GM06990 (cell line): ENCODE measurements at regions not wholly inside any gene's neighbourhood (a gene's known extent, or its start where the extent isn't known, plus 50 kb on each side); places are given as distances from the start of the nearest gene placed in this dataset.

Experiments used
- DNase-seq: peaks from one replicate; pipeline ENCODE4 v3.0.0-alpha.2; 2011; ENCODE audit not compliant: insufficient read length; ENCODE audit errors: extremely low read depth
- H3K27me3 ChIP-seq: replicated peaks from 2 replicates; pipeline ENCODE4 v1.6.0; 2011; ENCODE audit warnings: low read length; ENCODE audit not compliant: control insufficient read depth, insufficient read depth
- H3K36me3 ChIP-seq: 2 replicates; pipeline ENCODE4 v1.5.1; 2011; ENCODE audit warnings: low read length; ENCODE audit not compliant: control insufficient read depth, insufficient read depth
- H3K4me3 ChIP-seq: replicated peaks from 2 replicates; pipeline ENCODE4 v1.5.1; 2011; ENCODE audit warnings: low read depth, mild to moderate bottlenecking, control low read depth, low read length
- CTCF ChIP-seq: IDR thresholded peaks from 2 replicates; pipeline ENCODE4 v1.5.1; 2011; ENCODE audit warnings: low read length, control low read depth, mild to moderate bottlenecking, inconsistent platforms; ENCODE audit not compliant: insufficient read depth, poor library complexity, severe bottlenecking

- Histone ChIP-seq H3K27me3 (no peaks in the 10 kb centered on the region), H3K36me3 (no peaks in the 10 kb centered on the region), H3K4me3 (no peak overlapping the region)
- TF ChIP-seq CTCF: no peak
- DNase-seq: no peak
Observed at GRCh38 chr3:152969557-152970300, 134.8 kb downstream of the P2RY1 start.

- no peak for DNase-seq
- TF ChIP-seq CTCF: no peak
- Histone ChIP-seq H3K4me3 (no peak overlapping the region), H3K36me3 (no peaks in the 10 kb centered on the region), H3K27me3 (no peaks in the 10 kb centered on the region)
Observed at GRCh38 chr3:152970851-152971250, 135.9 kb downstream of the P2RY1 start.

- H3K27me3 ChIP-seq: no peaks in the 10 kb centered on the region
- no peak for DNase-seq
- no peak overlapping the region for H3K4me3 ChIP-seq
- H3K36me3 ChIP-seq: no peaks in the 10 kb centered on the region
- TF ChIP-seq CTCF: no peak
Observed at GRCh38 chr3:152971880-152972279, 136.9 kb downstream of the P2RY1 start.

- no peak overlapping the region for H3K4me3 ChIP-seq
- no peak for DNase-seq
- H3K27me3 ChIP-seq: no peaks in the 10 kb centered on the region
- no peaks in the 10 kb centered on the region for H3K36me3 ChIP-seq
- TF ChIP-seq CTCF: no peak
Observed at GRCh38 chr3:152973575-152973974, 138.6 kb downstream of the P2RY1 start.

- H3K4me3 ChIP-seq: no peak overlapping the region
- DNase-seq: no peak
- H3K27me3 ChIP-seq: no peaks in the 10 kb centered on the region
- no peak for TF ChIP-seq CTCF
- no peaks in the 10 kb centered on the region for H3K36me3 ChIP-seq
Observed at GRCh38 chr3:152976239-152976638, 141.3 kb downstream of the P2RY1 start.

- no peak for DNase-seq
- Histone ChIP-seq H3K4me3 (no peak overlapping the region), H3K27me3 (no peaks in the 10 kb centered on the region), H3K36me3 (no peaks in the 10 kb centered on the region)
- no peak for TF ChIP-seq CTCF
Observed at GRCh38 chr3:152977366-152977765, 142.4 kb downstream of the P2RY1 start.
